Neural progenitor cell (in vitro differentiated cells): ENCODE measurements at regions not wholly inside any gene's neighbourhood (a gene's known extent, or its start where the extent isn't known, plus 50 kb on each side); places are given as distances from the start of the nearest gene placed in this dataset.

ENCODE experiments used
- DNase-seq: peaks from one replicate; pipeline ENCODE4 v3.0.0-alpha.2; 2016; ENCODE audit warnings: low spot score
- H2AFZ ChIP-seq: fragments of 200-600 bp; sonication (generic); replicated peaks from 2 replicates; pipeline ENCODE4 v1.6.1; 2016; ENCODE audit warnings: antibody characterized with exemption
- H3F3A ChIP-seq: fragments of 200-600 bp; sonication (generic); 2 replicates; pipeline ENCODE4 v1.6.1; 2016; ENCODE audit warnings: antibody characterized with exemption, low read depth
- H3K27ac ChIP-seq: fragments of 200-600 bp; sonication (generic); 2 replicates; pipeline ENCODE4 v1.5.1; 2016; ENCODE audit warnings: mild to moderate bottlenecking
- H3K27me3 ChIP-seq: fragments of 200-600 bp; sonication (generic); 2 replicates; pipeline ENCODE4 v1.6.1; 2016; ENCODE audit warnings: mild to moderate bottlenecking, moderate library complexity
- H3K36me3 ChIP-seq: fragments of 200-600 bp; sonication (generic); 2 replicates; pipeline ENCODE4 v1.5.1; 2016
- H3K4me1 ChIP-seq: fragments of 200-600 bp; sonication (generic); 2 replicates; pipeline ENCODE4 v1.6.1; 2016; ENCODE audit warnings: mixed run types
- H3K4me2 ChIP-seq: fragments of 200-600 bp; sonication (generic); 2 replicates; pipeline ENCODE4 v1.6.1; 2016
- H3K4me3 ChIP-seq: fragments of 200-600 bp; sonication (generic); 2 replicates; pipeline ENCODE4 v1.5.1; 2016
- H3K79me2 ChIP-seq: fragments of 200-600 bp; sonication (generic); 2 replicates; pipeline ENCODE4 v1.6.1; 2016; ENCODE audit warnings: low read depth
- H3K9ac ChIP-seq: fragments of 200-600 bp; sonication (generic); 2 replicates; pipeline ENCODE4 v1.6.1; 2016
- H3K9me3 ChIP-seq: fragments of 200-600 bp; sonication (generic); 2 replicates; pipeline ENCODE4 v1.5.1; 2016; ENCODE audit warnings: low read depth
- H4K20me1 ChIP-seq: fragments of 200-600 bp; sonication (generic); 2 replicates; pipeline ENCODE4 v1.6.1; 2016; ENCODE audit warnings: low read depth
- H3K27ac Mint-ChIP-seq: 3 replicates; pipeline ENCODE4 v1.8.0; 2021; ENCODE audit warnings: mixed read lengths
- H3K27me3 Mint-ChIP-seq: 2 replicates; pipeline ENCODE4 v1.8.0; 2022; ENCODE audit warnings: low read depth, mild to moderate bottlenecking, inconsistent platforms, moderate library complexity, mixed read lengths; ENCODE audit not compliant: insufficient read depth
- H3K36me3 Mint-ChIP-seq: 3 replicates; pipeline ENCODE4 v1.8.0; 2021; ENCODE audit warnings: mixed read lengths
- H3K4me1 Mint-ChIP-seq: 3 replicates; pipeline ENCODE4 v1.8.0; 2021; ENCODE audit warnings: mixed read lengths
- H3K4me3 Mint-ChIP-seq: 3 replicates; pipeline ENCODE4 v1.8.0; 2021; ENCODE audit warnings: mild to moderate bottlenecking, moderate library complexity, mixed read lengths
- H3K9me3 Mint-ChIP-seq: 3 replicates; pipeline ENCODE4 v1.8.0; 2020; ENCODE audit warnings: mixed read lengths
- CTCF ChIP-seq: fragments of 200-600 bp; sonication (generic); IDR thresholded peaks from 2 replicates; pipeline ENCODE4 v1.5.1; 2017; ENCODE audit warnings: antibody characterized with exemption, mild to moderate bottlenecking
- EZH2 ChIP-seq: fragments of 200-600 bp; sonication (generic); IDR thresholded peaks from 2 replicates; pipeline ENCODE4 v1.6.1; 2017; ENCODE audit warnings: antibody characterized with exemption, mild to moderate bottlenecking, moderate library complexity
- EZH2phosphoT487 ChIP-seq: fragments of 200-600 bp; sonication (generic); IDR thresholded peaks from 2 replicates; pipeline ENCODE4 v1.6.1; 2017; ENCODE audit warnings: antibody characterized with exemption

GRCh38 chr16:59484833-59485516 lies 750.9 kb upstream of the GOT2 start:
- H3K4me3 ChIP-seq: no peak overlapping the region
- no peak overlapping the region for H3K4me2 ChIP-seq
- H3K4me3 Mint-ChIP-seq: no peak overlapping the region
- H3K9me3 ChIP-seq: no peaks in the 10 kb centered on the region
- no peak overlapping the region for H2AFZ ChIP-seq
- no peaks in the 10 kb centered on the region for H3K27me3 ChIP-seq
- H3K36me3 ChIP-seq: no peaks in the 10 kb centered on the region
- H3K4me1 Mint-ChIP-seq: peaks cover 2% of the 10 kb centered on the region
- H3K27ac ChIP-seq: no peak overlapping the region
- no peak overlapping the region for H3K27ac Mint-ChIP-seq
- H3K27me3 Mint-ChIP-seq: no peaks in the 10 kb centered on the region
- H3K9ac ChIP-seq: no peak overlapping the region
- H3K36me3 Mint-ChIP-seq: no peaks in the 10 kb centered on the region
- no peaks in the 10 kb centered on the region for H4K20me1 ChIP-seq
- H3K4me1 ChIP-seq: peaks cover 7% of the 10 kb centered on the region
- no peaks in the 10 kb centered on the region for H3K79me2 ChIP-seq
- TF ChIP-seq CTCF (no peak), EZH2 (no peak), EZH2phosphoT487 (no peak)
- peaks cover 3% of the 10 kb centered on the region for H3K9me3 Mint-ChIP-seq
- DNase-seq: no peak
- no peaks in the 10 kb centered on the region for H3F3A ChIP-seq

DNA sequence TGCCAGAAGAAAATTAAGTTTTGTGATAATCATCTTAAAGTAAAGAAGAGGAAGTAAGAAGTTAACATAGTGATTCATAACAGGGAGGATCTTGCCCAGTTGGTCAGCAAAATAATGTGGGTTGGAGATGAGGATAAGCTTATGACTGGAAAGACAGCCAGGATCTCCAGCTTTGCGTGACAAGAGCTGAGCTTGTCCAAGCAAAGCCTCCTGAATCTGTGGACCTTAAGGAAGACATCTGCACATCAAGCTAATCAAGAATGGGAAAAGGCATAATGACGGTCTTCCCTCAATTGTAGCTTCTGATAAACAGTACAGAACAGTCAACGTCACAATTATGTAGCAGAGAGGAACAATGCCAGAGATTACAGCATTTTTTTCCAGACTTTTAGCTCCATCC lies 744.7 kb upstream of the GOT2 start:
- no peak overlapping the region for H3K27ac Mint-ChIP-seq
- Histone ChIP-seq H3K79me2 (no peaks in the 10 kb centered on the region), H3F3A (no peaks in the 10 kb centered on the region), H3K9ac (no peak overlapping the region), H4K20me1 (no peaks in the 10 kb centered on the region), H3K27ac (no peak overlapping the region), H2AFZ (peak overlapping the region; percentile 44), H3K4me2 (no peak overlapping the region), H3K4me1 (peaks cover 4% of the 10 kb centered on the region), H3K4me3 (no peak overlapping the region), H3K27me3 (no peaks in the 10 kb centered on the region), H3K9me3 (no peaks in the 10 kb centered on the region), H3K36me3 (no peaks in the 10 kb centered on the region)
- H3K4me1 Mint-ChIP-seq: no peaks in the 10 kb centered on the region
- no peak for TF ChIP-seq EZH2phosphoT487
- TF ChIP-seq CTCF: no peak
- TF ChIP-seq EZH2: no peak
- H3K36me3 Mint-ChIP-seq: no peaks in the 10 kb centered on the region
- H3K4me3 Mint-ChIP-seq: no peak overlapping the region
- no peak for DNase-seq
- no peaks in the 10 kb centered on the region for H3K27me3 Mint-ChIP-seq
- H3K9me3 Mint-ChIP-seq: no peaks in the 10 kb centered on the region

GRCh38 chr16:59470556-59470955 lies 736.4 kb upstream of the GOT2 start:
- Histone ChIP-seq H2AFZ (no peak overlapping the region), H3K9ac (no peak overlapping the region), H3K4me2 (no peak overlapping the region), H3K9me3 (no peaks in the 10 kb centered on the region), H3K27ac (no peak overlapping the region), H3K4me3 (no peak overlapping the region), H3K4me1 (no peaks in the 10 kb centered on the region), H4K20me1 (no peaks in the 10 kb centered on the region), H3K36me3 (no peaks in the 10 kb centered on the region), H3K79me2 (no peaks in the 10 kb centered on the region), H3K27me3 (no peaks in the 10 kb centered on the region), H3F3A (no peaks in the 10 kb centered on the region)
- Mint-ChIP-seq H3K9me3 (peaks cover 3% of the 10 kb centered on the region), H3K27me3 (peaks cover 2% of the 10 kb centered on the region), H3K27ac (no peak overlapping the region), H3K4me1 (no peaks in the 10 kb centered on the region), H3K36me3 (no peaks in the 10 kb centered on the region), H3K4me3 (no peak overlapping the region)
- DNase-seq: no peak
- TF ChIP-seq EZH2phosphoT487 (no peak), EZH2 (no peak), CTCF (no peak)
